ENCODE measurements at regions not wholly inside any gene's neighbourhood (a gene's known extent, or its start where the extent isn't known, plus 50 kb on each side); places are given as distances from the start of the nearest gene placed in this dataset.

- Histone ChIP-seq H3K9me3 (no peaks in the 10 kb centered on the region), H3K4me1 (no peaks in the 10 kb centered on the region), H3K4me3 (no peak overlapping the region), H3K27ac (no peak overlapping the region), H3K36me3 (no peaks in the 10 kb centered on the region), H3K27me3 (no peaks in the 10 kb centered on the region)
- ATAC-seq (no peak), FAIRE-seq (no peak), DNase-seq (no peak)
- WGBS, 2 donors = 72 to 78% methylated on average over 3 of the region's 3 CpGs
- intact Hi-C loops (cut with DNase I) = no loop called here
- TF ChIP-seq CTCF (IDR thresholded peaks at IDR 0.05) = no peak
Observed at GRCh38 chr2:36058076-36058475, 297.5 kb upstream of the CRIM1 start.

- Histone ChIP-seq H3K27me3 (no peaks in the 10 kb centered on the region), H3K27ac (no peak overlapping the region), H3K9me3 (no peaks in the 10 kb centered on the region), H3K36me3 (no peaks in the 10 kb centered on the region), H3K4me3 (no peak overlapping the region), H3K4me1 (no peaks in the 10 kb centered on the region)
- WGBS, 2 donors = 40 to 57% methylated on average over 1 of the region's 1 CpG
- FAIRE-seq (no peak), ATAC-seq (no peak), DNase-seq (no peak)
- intact Hi-C loops (cut with DNase I) = no loop called here
- no peak for TF ChIP-seq CTCF (IDR thresholded peaks at IDR 0.05)
Observed at GRCh38 chr2:36052819-36053218, 302.8 kb upstream of the CRIM1 start.

- TF ChIP-seq CTCF (IDR thresholded peaks at IDR 0.05) = no peak
- ATAC-seq = no peak
- no peak overlapping the region for H3K4me3 ChIP-seq
- intact Hi-C loops (cut with DNase I) = no loop called here
- 51 to 66% methylated on average over 4 of the region's 4 CpGs for WGBS, 2 donors
- H3K27me3 ChIP-seq = no peaks in the 10 kb centered on the region
- no peak for FAIRE-seq
- no peaks in the 10 kb centered on the region for H3K36me3 ChIP-seq
- DNase-seq = no peak
- H3K9me3 ChIP-seq = no peaks in the 10 kb centered on the region
- no peaks in the 10 kb centered on the region for H3K4me1 ChIP-seq
- H3K27ac ChIP-seq = no peak overlapping the region
Observed at GRCh38 chr2:36044411-36044810, 311.2 kb upstream of the CRIM1 start.

- Histone ChIP-seq H3K36me3 (no peaks in the 10 kb centered on the region), H3K9me3 (no peaks in the 10 kb centered on the region), H3K27ac (no peak overlapping the region), H3K4me3 (no peak overlapping the region), H3K4me1 (no peaks in the 10 kb centered on the region), H3K27me3 (no peaks in the 10 kb centered on the region)
- FAIRE-seq = no peak
- intact Hi-C loops (cut with DNase I) = no loop called here
- no peak for TF ChIP-seq CTCF (IDR thresholded peaks at IDR 0.05)
- 47 to 54% methylated on average over 3 of the region's 3 CpGs for WGBS, 2 donors
- DNase-seq = no peak
- ATAC-seq = no peak
Observed at GRCh38 chr2:36035137-36035536, 320.4 kb upstream of the CRIM1 start.

- no peaks in the 10 kb centered on the region for H3K36me3 ChIP-seq
- FAIRE-seq (no peak), DNase-seq (no peak), ATAC-seq (no peak)
- H3K27me3 ChIP-seq = no peaks in the 10 kb centered on the region
- WGBS, 2 donors = 40 to 45% methylated on average over 3 of the region's 3 CpGs
- no peak overlapping the region for H3K27ac ChIP-seq
- TF ChIP-seq CTCF (IDR thresholded peaks at IDR 0.05) = no peak
- H3K4me1 ChIP-seq = no peaks in the 10 kb centered on the region
- H3K4me3 ChIP-seq = no peak overlapping the region
- intact Hi-C loops (cut with DNase I) = no loop called here
- no peaks in the 10 kb centered on the region for H3K9me3 ChIP-seq
Observed at GRCh38 chr2:36032046-36032445, 323.5 kb upstream of the CRIM1 start.
